Keratinocyte (primary cell): ENCODE measurements at regions not wholly inside any gene's neighbourhood (a gene's known extent, or its start where the extent isn't known, plus 50 kb on each side); places are given as distances from the start of the nearest gene placed in this dataset.

ENCODE experiments used
- DNase-seq: peaks from one replicate; pipeline ENCODE4 v3.0.0-alpha.2; 2011; ENCODE audit warnings: low read depth, missing footprints, low spot score
- FAIRE-seq: peaks from 2 replicates; lab custom pipeline; 2011; peaks lifted over from hg19 to GRCh38; lab: Jason Lieb, UNC
- H2AFZ ChIP-seq: 2 replicates; pipeline ENCODE4 v1.6.0; 2012; ENCODE audit warnings: low read length, control low read depth, inconsistent platforms; ENCODE audit not compliant: control insufficient read depth
- H3K27ac ChIP-seq: 2 replicates; pipeline ENCODE4 v1.5.1; 2011; ENCODE audit warnings: low read length; ENCODE audit not compliant: control insufficient read depth, insufficient read depth
- H3K27me3 ChIP-seq: 3 replicates; pipeline ENCODE4 v1.6.0; 2011; ENCODE audit warnings: low read length; ENCODE audit not compliant: control insufficient read depth, insufficient read depth; ENCODE audit errors: extremely low read depth
- H3K36me3 ChIP-seq, 2 experiments: 2 replicates in 1 of 2; 3 replicates in 1 of 2; pipeline ENCODE4 v1.5.1; 2011; ENCODE audit warnings: low read length in 2 of 2, mild to moderate bottlenecking in 1 of 2; ENCODE audit not compliant: control insufficient read depth in 2 of 2, insufficient read depth in 2 of 2; ENCODE audit errors: extremely low read depth in 1 of 2
- H3K4me1 ChIP-seq: 3 replicates; pipeline ENCODE4 v1.5.1; 2011; ENCODE audit warnings: low read length; ENCODE audit not compliant: control insufficient read depth, insufficient read depth; ENCODE audit errors: extremely low read depth
- H3K4me2 ChIP-seq: 3 replicates; pipeline ENCODE4 v1.6.0; 2011; ENCODE audit warnings: low read depth, low read length; ENCODE audit not compliant: control insufficient read depth, insufficient read depth; ENCODE audit errors: extremely low read depth
- H3K4me3 ChIP-seq, 3 experiments: fragments of 200-600 bp in 1 of 3; sonication (generic) in 1 of 3; 2 replicates in 2 of 3; 3 replicates in 1 of 3; pipeline ENCODE4 v1.5.1; 2011 to 2016; ENCODE audit warnings: low read length in 3 of 3, mild to moderate bottlenecking in 3 of 3, control low read depth in 2 of 3, inconsistent platforms in 1 of 3, low read depth in 1 of 3, mixed read lengths in 1 of 3, mixed run types in 1 of 3, moderate library complexity in 1 of 3; ENCODE audit not compliant: control insufficient read depth in 2 of 3, insufficient read depth in 2 of 3; ENCODE audit errors: extremely low read depth in 1 of 3
- H3K79me2 ChIP-seq: 2 replicates; pipeline ENCODE4 v1.6.0; 2012; ENCODE audit warnings: low read length; ENCODE audit not compliant: control insufficient read depth, insufficient read depth
- H3K9ac ChIP-seq: 3 replicates; pipeline ENCODE4 v1.6.0; 2011; ENCODE audit warnings: low read length; ENCODE audit not compliant: control insufficient read depth, insufficient read depth; ENCODE audit errors: extremely low read depth
- H3K9me1 ChIP-seq: 3 replicates; pipeline ENCODE4 v1.6.0; 2011; ENCODE audit warnings: low read length; ENCODE audit not compliant: control insufficient read depth, insufficient read depth; ENCODE audit errors: extremely low read depth
- H3K9me3 ChIP-seq: 2 replicates; pipeline ENCODE4 v1.5.1; 2012; ENCODE audit warnings: low read depth, low read length; ENCODE audit not compliant: control insufficient read depth
- H4K20me1 ChIP-seq: 3 replicates; pipeline ENCODE4 v1.6.0; 2011; ENCODE audit warnings: low read length; ENCODE audit not compliant: control insufficient read depth, insufficient read depth; ENCODE audit errors: extremely low read depth
- EZH2 ChIP-seq: IDR thresholded peaks from one replicate; pipeline ENCODE4 v1.6.1; 2012; ENCODE audit warnings: inconsistent platforms, mild to moderate bottlenecking, low read length, moderate library complexity
- dilution Hi-C: fragments of 300-500 bp; cut with MboI; formaldehyde crosslinking; loops from one replicate; pipeline ENCODE4 v1.7.0; 2020; ENCODE audit warnings: low sequenced_read_pairs; ENCODE audit not compliant: extremely low pct_ligation_motif_present
- TF ChIP-seq, protein P1 (sequence below), 3 experiments: IDR thresholded peaks in 1 of 3; conservative IDR thresholded peaks in 1 of 3; optimal IDR thresholded peaks in 1 of 3; 2 replicates in 2 of 3; 3 replicates in 1 of 3; pipeline versions ENCODE3 to v1.5.1; 2011; ENCODE audit warnings: low read length in 3 of 3, mild to moderate bottlenecking in 3 of 3, moderate library complexity in 2 of 3, control low read depth in 1 of 3, inconsistent platforms in 1 of 3; ENCODE audit not compliant: insufficient read depth in 2 of 3; ENCODE audit errors: extremely low read depth in 1 of 3

DNA sequence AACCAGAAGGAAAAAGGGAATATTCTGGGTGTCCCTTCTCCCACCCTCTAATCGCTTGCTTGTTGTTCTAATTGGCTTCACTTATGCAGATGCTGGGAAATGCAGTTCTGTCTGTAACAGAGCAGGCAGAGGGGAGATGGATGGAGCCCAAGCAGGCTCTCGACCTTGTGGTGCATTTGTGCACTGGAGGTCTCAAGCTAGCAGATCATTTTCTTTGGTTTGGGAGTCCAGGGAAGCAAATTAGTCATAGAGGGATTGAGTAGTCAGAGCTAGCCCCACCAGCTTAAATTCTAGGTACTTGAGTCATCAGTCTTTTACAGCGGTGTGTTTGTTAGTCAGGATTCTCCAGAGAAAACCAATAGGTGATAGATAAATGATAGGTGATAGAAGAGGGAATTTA, 234.7 kb upstream of the ECI2 start:
- no peaks in the 10 kb centered on the region for H3K36me3 ChIP-seq
- no peak overlapping the region for H2AFZ ChIP-seq
- no peak overlapping the region for H3K27ac ChIP-seq
- no peak overlapping the region for H3K9ac ChIP-seq
- H3K4me1 ChIP-seq, result peaks cover 18% of the 10 kb centered on the region
- H3K27me3 ChIP-seq, result no peaks in the 10 kb centered on the region
- FAIRE-seq (peak; percentile 78), DNase-seq (peak; percentile 25)
- no peaks in the 10 kb centered on the region for H3K9me3 ChIP-seq
- no peaks in the 10 kb centered on the region for H4K20me1 ChIP-seq
- no peaks in the 10 kb centered on the region for H3K79me2 ChIP-seq
- H3K9me1 ChIP-seq, result no peaks in the 10 kb centered on the region
- TF ChIP-seq EZH2, result no peak
- TF ChIP-seq, protein P1, sequence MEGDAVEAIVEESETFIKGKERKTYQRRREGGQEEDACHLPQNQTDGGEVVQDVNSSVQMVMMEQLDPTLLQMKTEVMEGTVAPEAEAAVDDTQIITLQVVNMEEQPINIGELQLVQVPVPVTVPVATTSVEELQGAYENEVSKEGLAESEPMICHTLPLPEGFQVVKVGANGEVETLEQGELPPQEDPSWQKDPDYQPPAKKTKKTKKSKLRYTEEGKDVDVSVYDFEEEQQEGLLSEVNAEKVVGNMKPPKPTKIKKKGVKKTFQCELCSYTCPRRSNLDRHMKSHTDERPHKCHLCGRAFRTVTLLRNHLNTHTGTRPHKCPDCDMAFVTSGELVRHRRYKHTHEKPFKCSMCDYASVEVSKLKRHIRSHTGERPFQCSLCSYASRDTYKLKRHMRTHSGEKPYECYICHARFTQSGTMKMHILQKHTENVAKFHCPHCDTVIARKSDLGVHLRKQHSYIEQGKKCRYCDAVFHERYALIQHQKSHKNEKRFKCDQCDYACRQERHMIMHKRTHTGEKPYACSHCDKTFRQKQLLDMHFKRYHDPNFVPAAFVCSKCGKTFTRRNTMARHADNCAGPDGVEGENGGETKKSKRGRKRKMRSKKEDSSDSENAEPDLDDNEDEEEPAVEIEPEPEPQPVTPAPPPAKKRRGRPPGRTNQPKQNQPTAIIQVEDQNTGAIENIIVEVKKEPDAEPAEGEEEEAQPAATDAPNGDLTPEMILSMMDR (optimal IDR thresholded peaks at IDR 0.05 in 1 of 3, IDR thresholded peaks at IDR 0.05 in 1 of 3, conservative IDR thresholded peaks at IDR 0.05 in 1 of 3; ENCODE audit: extremely low read depth in 1 of 3, insufficient read depth in 2 of 3, low read length in 3 of 3), result peak in 1 of 3 experiments; percentile 12
- peak overlapping the region; percentile 39 for H3K4me2 ChIP-seq
- H3K4me3 ChIP-seq, result no peak overlapping the region
- dilution Hi-C loops, result no loop called here

DNA sequence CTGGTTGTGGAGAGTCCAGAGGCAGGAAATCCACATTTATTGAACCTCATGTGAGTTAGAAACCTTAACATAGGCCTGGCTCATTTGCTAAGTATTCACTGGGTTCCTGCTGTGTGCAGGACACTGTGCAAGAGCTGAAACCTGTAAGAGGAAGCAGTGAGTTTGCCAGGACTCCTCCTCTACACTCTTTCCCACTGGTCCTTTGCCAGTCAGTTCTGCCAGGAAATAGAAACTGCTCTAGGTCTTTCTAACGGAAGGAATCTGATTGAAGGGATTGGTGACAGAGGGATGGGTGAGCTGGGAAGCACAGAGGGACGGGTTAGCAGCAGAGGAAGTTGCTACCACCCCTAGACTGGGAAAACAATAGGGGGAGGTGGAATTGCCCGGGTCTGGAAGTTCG, 234.2 kb upstream of the ECI2 start:
- dilution Hi-C loops, result no loop called here
- H3K9me3 ChIP-seq, result no peaks in the 10 kb centered on the region
- no peaks in the 10 kb centered on the region for H4K20me1 ChIP-seq
- TF ChIP-seq, protein P1 (optimal IDR thresholded peaks at IDR 0.05 in 1 of 3, IDR thresholded peaks at IDR 0.05 in 1 of 3, conservative IDR thresholded peaks at IDR 0.05 in 1 of 3; ENCODE audit: extremely low read depth in 1 of 3, insufficient read depth in 2 of 3, low read length in 3 of 3), result no peak
- no peak for TF ChIP-seq EZH2
- peak overlapping the region; percentile 39 for H3K4me2 ChIP-seq
- H3K79me2 ChIP-seq, result no peaks in the 10 kb centered on the region
- H3K4me1 ChIP-seq, result peaks cover 18% of the 10 kb centered on the region
- no peaks in the 10 kb centered on the region for H3K9me1 ChIP-seq
- H3K9ac ChIP-seq, result no peak overlapping the region
- peak; percentile 78 for FAIRE-seq
- no peak for DNase-seq
- no peak overlapping the region for H3K4me3 ChIP-seq
- H3K27me3 ChIP-seq, result no peaks in the 10 kb centered on the region
- no peaks in the 10 kb centered on the region for H3K36me3 ChIP-seq
- H2AFZ ChIP-seq, result no peak overlapping the region
- H3K27ac ChIP-seq, result no peak overlapping the region
